WI38 (cell line): ENCODE measurements at regions not wholly inside any gene's neighbourhood (a gene's known extent, or its start where the extent isn't known, plus 50 kb on each side); places are given as distances from the start of the nearest gene placed in this dataset.

Experiments
- H3K4me3 ChIP-seq: 2 replicates; pipeline ENCODE4 v1.5.1; 2011; ENCODE audit warnings: low read depth, mild to moderate bottlenecking, control low read depth, low read length
- CTCF ChIP-seq: IDR thresholded peaks from 2 replicates; pipeline ENCODE4 v1.5.1; 2012; ENCODE audit warnings: low read depth, mild to moderate bottlenecking, control low read depth, low read length

GRCh38 chr15:87200149-87200548, 1056.4 kb downstream of the NTRK3 start:
- no peak for TF ChIP-seq CTCF
- H3K4me3 ChIP-seq, result no peak overlapping the region

- TF ChIP-seq CTCF, result no peak
- no peak overlapping the region for H3K4me3 ChIP-seq
These were observed 1058.6 kb downstream of the NTRK3 start for GRCh38 chr15:87197981-87198380.

- H3K4me3 ChIP-seq, result no peak overlapping the region
- TF ChIP-seq CTCF, result no peak
These were observed 1060.0 kb downstream of the NTRK3 start for GRCh38 chr15:87196498-87196897.

GRCh38 chr15:87193481-87193880, 1063.1 kb downstream of the NTRK3 start:
- no peak overlapping the region for H3K4me3 ChIP-seq
- no peak for TF ChIP-seq CTCF

- H3K4me3 ChIP-seq, result no peak overlapping the region
- no peak for TF ChIP-seq CTCF
These were observed 1088.0 kb downstream of the AGBL1 start for GRCh38 chr15:87167706-87168105.

GRCh38 chr15:87167055-87167454, 1087.4 kb downstream of the AGBL1 start:
- no peak for TF ChIP-seq CTCF

GRCh38 chr15:87155771-87156170, 1076.1 kb downstream of the AGBL1 start:
- no peak for TF ChIP-seq CTCF
- no peak overlapping the region for H3K4me3 ChIP-seq

More at GRCh38 chr15:87167055-87167454, 1087.4 kb downstream of the AGBL1 start:
- no peak overlapping the region for H3K4me3 ChIP-seq
